ENCODE measurements at regions not wholly inside any gene's neighbourhood (a gene's known extent, or its start where the extent isn't known, plus 50 kb on each side); places are given as distances from the start of the nearest gene placed in this dataset.

GRCh38 chr4:171002246-171002645 is 811.0 kb upstream of the GALNTL6 start:
- no peak for TF ChIP-seq GATA3 (IDR thresholded peaks at IDR 0.05; ENCODE audit: low read depth, low read length)
- no peak for TF ChIP-seq GATA2 (IDR thresholded peaks at IDR 0.05; ENCODE audit: low read depth, low read length)

Measured in SH-SY5Y (cell line).